HFF-Myc (cell line): ENCODE measurements at regions not wholly inside any gene's neighbourhood (a gene's known extent, or its start where the extent isn't known, plus 50 kb on each side); places are given as distances from the start of the nearest gene placed in this dataset.

ENCODE experiments used
- DNase-seq: peaks from one replicate; pipeline ENCODE4 v3.0.0-alpha.2; 2011; ENCODE audit warnings: low read depth; ENCODE audit errors: extremely low read depth
- H3K4me3 ChIP-seq: replicated peaks from 2 replicates; pipeline ENCODE4 v1.5.1; 2011; ENCODE audit warnings: low read depth, mild to moderate bottlenecking, control low read depth, low read length
- CTCF ChIP-seq: IDR thresholded peaks from 2 replicates; pipeline ENCODE4 v1.5.1; 2012; ENCODE audit warnings: mild to moderate bottlenecking, low read depth, low read length, control low read depth; ENCODE audit errors: missing control alignments

- no peak for TF ChIP-seq CTCF
- no peak for DNase-seq
- H3K4me3 ChIP-seq: no peak overlapping the region
Measured at GRCh38 chr6:14811775-14812428, 434.0 kb upstream of the JARID2 start.

GRCh38 chr6:14814016-14814415, 431.9 kb upstream of the JARID2 start:
- H3K4me3 ChIP-seq: no peak overlapping the region
- DNase-seq: no peak
- TF ChIP-seq CTCF: no peak

- H3K4me3 ChIP-seq: no peak overlapping the region
- no peak for DNase-seq
- TF ChIP-seq CTCF: no peak
Measured at GRCh38 chr6:14816116-14816859, 429.6 kb upstream of the JARID2 start.

GRCh38 chr6:14817074-14817473, 428.8 kb upstream of the JARID2 start:
- DNase-seq: no peak
- H3K4me3 ChIP-seq: no peak overlapping the region
- TF ChIP-seq CTCF: no peak

- H3K4me3 ChIP-seq: no peak overlapping the region
- TF ChIP-seq CTCF: no peak
- DNase-seq: no peak
Measured at GRCh38 chr6:14818422-14818884, 427.4 kb upstream of the JARID2 start.

GRCh38 chr6:14819001-14819400, 426.9 kb upstream of the JARID2 start:
- TF ChIP-seq CTCF: no peak
- H3K4me3 ChIP-seq: no peak overlapping the region
- DNase-seq: no peak
